ENCODE measurements at regions not wholly inside any gene's neighbourhood (a gene's known extent, or its start where the extent isn't known, plus 50 kb on each side); places are given as distances from the start of the nearest gene placed in this dataset.

- DNase-seq (ENCODE audit: low read depth in 1 of 2, low spot score in 1 of 2), result no peak
- no peak for TF ChIP-seq POLR2AphosphoS5 (IDR thresholded peaks at IDR 0.05; ENCODE audit: low read depth)
- TF ChIP-seq GABPA (IDR thresholded peaks at IDR 0.05; ENCODE audit: low read depth), result no peak
- no peak overlapping the region for H3K27ac ChIP-seq (replicated peaks)
- H3K27me3 ChIP-seq (ENCODE audit: insufficient read depth, poor library complexity, severe bottlenecking), result no peaks in the 10 kb centered on the region
- no peak overlapping the region for H3K4me3 ChIP-seq (replicated peaks; ENCODE audit: insufficient read depth, low read length)
Measured at GRCh38 chr2:142189501-142189900, 58.7 kb upstream of the LRP1B start.

DNA sequence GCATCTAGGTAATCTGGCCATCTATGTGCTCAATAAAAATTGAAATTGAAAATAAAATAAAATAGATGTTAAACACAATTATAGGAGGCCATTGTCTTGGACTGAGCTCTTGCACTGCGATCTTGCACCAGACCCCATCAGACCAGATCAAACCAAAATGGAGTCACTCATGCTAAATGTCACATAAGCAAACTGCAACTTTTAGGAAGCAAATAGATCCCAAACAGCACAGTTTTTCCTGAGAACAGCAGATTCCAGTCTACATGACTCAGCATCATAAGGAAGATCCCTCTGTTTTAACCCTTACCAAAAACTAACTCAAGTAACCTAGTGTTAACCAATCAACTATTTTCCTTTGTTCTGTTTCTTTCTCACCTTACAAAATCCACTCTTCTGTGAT is 57.7 kb upstream of the LRP1B start:
- H3K27ac ChIP-seq (replicated peaks), result no peak overlapping the region
- no peak for DNase-seq (ENCODE audit: low read depth in 1 of 2, low spot score in 1 of 2)
- no peaks in the 10 kb centered on the region for H3K27me3 ChIP-seq (ENCODE audit: insufficient read depth, poor library complexity, severe bottlenecking)

DNA sequence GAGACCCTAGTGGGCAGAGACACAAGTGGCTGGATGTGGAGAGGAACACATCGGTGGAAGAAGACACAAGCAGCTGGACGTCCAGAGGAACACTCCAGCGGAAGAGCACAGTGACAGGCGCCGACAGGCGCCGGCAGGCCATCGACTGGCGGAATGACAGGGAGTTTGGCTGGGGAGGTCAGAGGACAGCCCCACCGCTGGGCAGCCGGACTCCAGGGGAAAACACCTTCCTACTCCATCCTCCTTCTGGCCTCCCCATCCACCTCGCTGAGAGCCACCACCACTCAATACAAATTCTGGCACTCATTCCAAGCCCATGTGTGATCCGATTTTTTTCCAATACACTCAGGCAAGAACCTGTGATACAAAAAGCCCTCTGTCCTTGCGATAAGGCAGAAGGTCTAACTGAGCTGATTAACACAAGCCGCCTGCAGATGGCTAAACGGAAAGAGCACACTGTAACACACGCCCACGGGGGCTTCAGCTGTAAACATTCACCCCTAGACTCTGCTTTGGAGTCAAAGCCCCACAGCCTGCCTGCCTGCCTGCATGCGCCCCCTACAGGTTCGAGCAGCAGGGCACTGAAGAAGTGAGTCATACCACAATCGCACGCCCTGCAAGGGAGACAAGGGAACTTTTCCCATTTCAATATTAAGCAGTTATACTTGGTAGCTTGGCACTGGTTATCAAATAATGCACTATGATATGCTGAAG is 50.2 kb upstream of the LRP1B start:
- no peak overlapping the region for H3K27ac ChIP-seq (replicated peaks)
- DNase-seq (ENCODE audit: low read depth in 1 of 2, low spot score in 1 of 2), result no peak
- H3K27me3 ChIP-seq (ENCODE audit: insufficient read depth, poor library complexity, severe bottlenecking), result no peaks in the 10 kb centered on the region
- TF ChIP-seq SPI1 (IDR thresholded peaks at IDR 0.05; ENCODE audit: borderline replicate concordance, low read depth), result no peak
- TF ChIP-seq, protein P1, sequence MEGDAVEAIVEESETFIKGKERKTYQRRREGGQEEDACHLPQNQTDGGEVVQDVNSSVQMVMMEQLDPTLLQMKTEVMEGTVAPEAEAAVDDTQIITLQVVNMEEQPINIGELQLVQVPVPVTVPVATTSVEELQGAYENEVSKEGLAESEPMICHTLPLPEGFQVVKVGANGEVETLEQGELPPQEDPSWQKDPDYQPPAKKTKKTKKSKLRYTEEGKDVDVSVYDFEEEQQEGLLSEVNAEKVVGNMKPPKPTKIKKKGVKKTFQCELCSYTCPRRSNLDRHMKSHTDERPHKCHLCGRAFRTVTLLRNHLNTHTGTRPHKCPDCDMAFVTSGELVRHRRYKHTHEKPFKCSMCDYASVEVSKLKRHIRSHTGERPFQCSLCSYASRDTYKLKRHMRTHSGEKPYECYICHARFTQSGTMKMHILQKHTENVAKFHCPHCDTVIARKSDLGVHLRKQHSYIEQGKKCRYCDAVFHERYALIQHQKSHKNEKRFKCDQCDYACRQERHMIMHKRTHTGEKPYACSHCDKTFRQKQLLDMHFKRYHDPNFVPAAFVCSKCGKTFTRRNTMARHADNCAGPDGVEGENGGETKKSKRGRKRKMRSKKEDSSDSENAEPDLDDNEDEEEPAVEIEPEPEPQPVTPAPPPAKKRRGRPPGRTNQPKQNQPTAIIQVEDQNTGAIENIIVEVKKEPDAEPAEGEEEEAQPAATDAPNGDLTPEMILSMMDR (IDR thresholded peaks at IDR 0.05; ENCODE audit: insufficient read depth, low read length), result no peak
- TF ChIP-seq REST (IDR thresholded peaks at IDR 0.05; ENCODE audit: insufficient replicate concordance, low read depth), result no peak
- TF ChIP-seq GABPA (IDR thresholded peaks at IDR 0.05; ENCODE audit: low read depth), result no peak
- TF ChIP-seq POLR2AphosphoS5 (IDR thresholded peaks at IDR 0.05; ENCODE audit: low read depth), result no peak
- H3K4me3 ChIP-seq (replicated peaks; ENCODE audit: insufficient read depth, low read length), result no peak overlapping the region

More for the DNA sequence above, 57.7 kb upstream of the LRP1B start:
- no peak for TF ChIP-seq POLR2AphosphoS5 (IDR thresholded peaks at IDR 0.05; ENCODE audit: low read depth)
- TF ChIP-seq, protein P1 (IDR thresholded peaks at IDR 0.05; ENCODE audit: insufficient read depth, low read length), result no peak
- no peak for TF ChIP-seq REST (IDR thresholded peaks at IDR 0.05; ENCODE audit: insufficient replicate concordance, low read depth)
- no peak for TF ChIP-seq SPI1 (IDR thresholded peaks at IDR 0.05; ENCODE audit: borderline replicate concordance, low read depth)
- TF ChIP-seq GABPA (IDR thresholded peaks at IDR 0.05; ENCODE audit: low read depth), result no peak
- no peak overlapping the region for H3K4me3 ChIP-seq (replicated peaks; ENCODE audit: insufficient read depth, low read length)

Data from HL-60 (cell line).